H9 (cell line): ENCODE measurements at regions not wholly inside any gene's neighbourhood (a gene's known extent, or its start where the extent isn't known, plus 50 kb on each side); places are given as distances from the start of the nearest gene placed in this dataset.

Source experiments
- DNase-seq: peaks from one replicate; pipeline ENCODE4 v3.0.0-alpha.2; 2017
- H2AFZ ChIP-seq: one replicate; pipeline ENCODE4 v1.6.1; 2013; ENCODE audit warnings: mild to moderate bottlenecking, low read length, control low read depth, moderate library complexity
- H2AK5ac ChIP-seq: 2 replicates; pipeline ENCODE4 v1.6.1; 2013; ENCODE audit warnings: low read length, control low read depth, mixed read lengths; ENCODE audit not compliant: insufficient read length
- H2BK120ac ChIP-seq: one replicate; pipeline ENCODE4 v1.6.1; 2013; ENCODE audit warnings: low read depth, mild to moderate bottlenecking, low read length, control low read depth, inconsistent platforms; ENCODE audit not compliant: poor library complexity, severe bottlenecking
- H2BK12ac ChIP-seq: 2 replicates; pipeline ENCODE4 v1.6.1; 2013; ENCODE audit warnings: low read length, control low read depth, mixed read lengths, low read depth; ENCODE audit not compliant: insufficient read length
- H2BK15ac ChIP-seq: 2 replicates; pipeline ENCODE4 v1.6.1; 2013; ENCODE audit warnings: low read depth, low read length, control low read depth
- H2BK20ac ChIP-seq: one replicate; pipeline ENCODE4 v1.6.1; 2013; ENCODE audit warnings: low read depth, mild to moderate bottlenecking, low read length, control low read depth, inconsistent platforms; ENCODE audit not compliant: poor library complexity, severe bottlenecking
- H2BK5ac ChIP-seq: 2 replicates; pipeline ENCODE4 v1.6.1; 2013; ENCODE audit warnings: low read length, control low read depth, mixed read lengths; ENCODE audit not compliant: insufficient read length
- H3K14ac ChIP-seq: 2 replicates; pipeline ENCODE4 v1.6.1; 2013; ENCODE audit warnings: low read length, control low read depth; ENCODE audit not compliant: insufficient read depth
- H3K18ac ChIP-seq: 2 replicates; pipeline ENCODE4 v1.6.1; 2013; ENCODE audit warnings: low read depth, mild to moderate bottlenecking, mixed read lengths, low read length, control low read depth; ENCODE audit not compliant: insufficient read length
- H3K23ac ChIP-seq: 2 replicates; pipeline ENCODE4 v1.6.1; 2013; ENCODE audit warnings: low read length, control low read depth, mixed read lengths, low read depth; ENCODE audit not compliant: insufficient read length
- H3K23me2 ChIP-seq: 2 replicates; pipeline ENCODE4 v1.6.1; 2013; ENCODE audit warnings: low read depth, mild to moderate bottlenecking, mixed read lengths, low read length, control low read depth; ENCODE audit not compliant: insufficient read length, poor library complexity, severe bottlenecking
- H3K27ac ChIP-seq: 2 replicates; pipeline ENCODE4 v1.5.1; 2013; ENCODE audit warnings: low read length, control low read depth, mixed read lengths, low read depth; ENCODE audit not compliant: insufficient read length
- H3K27me3 ChIP-seq: 2 replicates; pipeline ENCODE4 v1.6.1; 2013; ENCODE audit warnings: low read length, control low read depth, inconsistent platforms; ENCODE audit not compliant: insufficient read depth
- H3K4ac ChIP-seq: 2 replicates; pipeline ENCODE4 v1.6.1; 2013; ENCODE audit warnings: low read depth, mild to moderate bottlenecking, control low read depth, inconsistent platforms, low read length, moderate library complexity
- H3K4me1 ChIP-seq: 2 replicates; pipeline ENCODE4 v1.6.1; 2013; ENCODE audit warnings: low read length, control low read depth, inconsistent platforms; ENCODE audit not compliant: insufficient read depth
- H3K4me2 ChIP-seq: 2 replicates; pipeline ENCODE4 v1.6.1; 2013; ENCODE audit warnings: low read length, control low read depth, mixed read lengths; ENCODE audit not compliant: insufficient read length, insufficient read depth
- H3K56ac ChIP-seq: 2 replicates; pipeline ENCODE4 v1.6.1; 2013; ENCODE audit warnings: low read depth, mild to moderate bottlenecking, mixed read lengths, low read length, control low read depth; ENCODE audit not compliant: insufficient read length
- H3K79me1 ChIP-seq: 2 replicates; pipeline ENCODE4 v1.6.1; 2013; ENCODE audit warnings: low read depth, mild to moderate bottlenecking, moderate library complexity, low read length, control low read depth, inconsistent platforms; ENCODE audit not compliant: insufficient read depth, poor library complexity, severe bottlenecking
- H3K79me2 ChIP-seq: 2 replicates; pipeline ENCODE4 v1.6.1; 2013; ENCODE audit warnings: low read length, control low read depth, inconsistent platforms; ENCODE audit not compliant: insufficient read depth
- H3K9ac ChIP-seq: 2 replicates; pipeline ENCODE4 v1.6.1; 2013; ENCODE audit warnings: low read length, control low read depth, mixed read lengths; ENCODE audit not compliant: insufficient read length; ENCODE audit errors: extremely low read depth
- H3K9me3 ChIP-seq: one replicate; pipeline ENCODE4 v1.6.1; 2013; ENCODE audit warnings: low read depth, low read length, inconsistent platforms; ENCODE audit not compliant: control insufficient read depth
- H3T11ph ChIP-seq: one replicate; pipeline ENCODE4 v1.6.1; 2013; ENCODE audit warnings: mild to moderate bottlenecking, low read length, control low read depth, inconsistent platforms
- H4K20me1 ChIP-seq: one replicate; pipeline ENCODE4 v1.6.1; 2013; ENCODE audit not compliant: control insufficient read depth, insufficient read length, insufficient read depth
- H4K5ac ChIP-seq: 2 replicates; pipeline ENCODE4 v1.6.1; 2013; ENCODE audit warnings: low read depth, mild to moderate bottlenecking, mixed read lengths, low read length, control low read depth; ENCODE audit not compliant: insufficient read length
- H4K8ac ChIP-seq: replicated peaks from 2 replicates; pipeline ENCODE4 v1.6.1; 2013; ENCODE audit warnings: low read length, control low read depth, mixed read lengths, low read depth; ENCODE audit not compliant: insufficient read length
- H4K91ac ChIP-seq: 2 replicates; pipeline ENCODE4 v1.6.1; 2013; ENCODE audit warnings: low read depth, mild to moderate bottlenecking, moderate library complexity, mixed read lengths, low read length, control low read depth; ENCODE audit not compliant: insufficient read length
- H3K27ac Mint-ChIP-seq, 3 experiments: 2 replicates in 2 of 3; 3 replicates in 1 of 3; pipeline ENCODE4 v1.8.0; 2020 to 2021; ENCODE audit warnings: mixed read lengths in 3 of 3, mild to moderate bottlenecking in 1 of 3, moderate library complexity in 1 of 3
- H3K27me3 Mint-ChIP-seq: 2 replicates; pipeline ENCODE4 v1.8.0; 2021; ENCODE audit warnings: low read depth, mild to moderate bottlenecking, moderate library complexity, mixed read lengths
- H3K36me3 Mint-ChIP-seq, 3 experiments: 2 replicates in 2 of 3; 3 replicates in 1 of 3; pipeline ENCODE4 v1.8.0; 2020 to 2021; ENCODE audit warnings: low read depth in 3 of 3, mixed read lengths in 3 of 3; ENCODE audit not compliant: insufficient read depth in 1 of 3
- H3K4me1 Mint-ChIP-seq, 2 experiments: 2 replicates each; pipeline ENCODE4 v1.8.0; 2020; ENCODE audit warnings: mixed read lengths in 2 of 2
- H3K4me3 Mint-ChIP-seq, 2 experiments: 2 replicates in 1 of 2; 3 replicates in 1 of 2; pipeline ENCODE4 v1.8.0; 2020 to 2021; ENCODE audit warnings: mild to moderate bottlenecking in 2 of 2, mixed read lengths in 2 of 2, moderate library complexity in 1 of 2
- H3K9me3 Mint-ChIP-seq, 2 experiments: 2 replicates in 1 of 2; 3 replicates in 1 of 2; pipeline ENCODE4 v1.8.0; 2020; ENCODE audit warnings: mild to moderate bottlenecking in 2 of 2, mixed read lengths in 2 of 2, moderate library complexity in 1 of 2
- CTCF ChIP-seq: fragments of 200-600 bp; sonication (generic); conservative IDR thresholded peaks from 3 replicates; pipeline ENCODE4 v1.8.0; 2021; ENCODE audit warnings: antibody characterized with exemption, mild to moderate bottlenecking
- WGBS: extraction: QIAGEN DNeasy Blood & Tissue Kit; methylation state at CpG from one replicate; pipeline ENCODE4 v1.1.7; 2013; ENCODE audit warnings: missing lambda C conversion rate, low lambda C conversion rate, mixed read lengths; ENCODE audit not compliant: insufficient read length; ENCODE audit errors: extremely low coverage; 5-methylcytosine and 5-hydroxymethylcytosine counted together

DNA sequence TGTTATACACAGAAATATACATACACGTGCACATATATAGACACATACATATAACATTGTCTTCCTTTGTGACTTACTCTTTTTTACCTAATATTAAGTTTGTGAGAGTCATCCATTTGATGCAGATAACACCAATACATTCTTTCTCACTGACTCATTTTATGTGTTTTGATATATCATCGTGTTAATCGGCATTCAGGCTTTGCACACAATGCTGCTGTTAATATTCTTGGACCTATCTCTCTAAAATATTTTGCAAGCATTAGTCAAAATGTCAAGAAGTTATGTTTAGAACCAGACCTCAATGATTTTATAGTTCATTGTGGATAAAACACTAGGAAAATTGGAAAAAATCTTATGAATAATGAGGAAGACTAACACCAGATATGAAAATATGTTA, 441.1 kb downstream of the LRATD1 start:
- no peak for DNase-seq
- WGBS: no CpG with 5 or more reads among the region's 3 CpGs
- no peak overlapping the region for H3T11ph ChIP-seq

More for the DNA sequence above, 441.1 kb downstream of the LRATD1 start:
- Histone ChIP-seq H3K27ac (no peak overlapping the region), H2AFZ (no peak overlapping the region), H3K9ac (no peak overlapping the region), H2BK5ac (no peak overlapping the region), H3K79me1 (no peaks in the 10 kb centered on the region), H3K4ac (no peak overlapping the region), H2BK15ac (no peak overlapping the region), H2BK20ac (no peak overlapping the region), H4K91ac (no peak overlapping the region), H3K56ac (no peak overlapping the region), H4K8ac (no peak overlapping the region), H3K14ac (no peak overlapping the region), H2BK120ac (no peak overlapping the region), H3K23ac (no peak overlapping the region), H2BK12ac (no peak overlapping the region), H3K27me3 (no peaks in the 10 kb centered on the region), H2AK5ac (no peak overlapping the region), H3K79me2 (no peaks in the 10 kb centered on the region), H4K20me1 (no peaks in the 10 kb centered on the region), H3K4me2 (no peak overlapping the region), H4K5ac (no peak overlapping the region), H3K23me2 (no peaks in the 10 kb centered on the region), H3K18ac (no peak overlapping the region), H3K4me1 (peaks cover 3% of the 10 kb centered on the region; the same call in 1 of the 2 replicates), H3K9me3 (no peaks in the 10 kb centered on the region)
- Mint-ChIP-seq H3K4me3 (no peak overlapping the region), H3K27ac (no peak overlapping the region), H3K9me3 (peaks cover 0 to 2% of the 10 kb centered on the region in 2 experiments; a peak in 1 of 5 replicates), H3K36me3 (no peaks in the 10 kb centered on the region), H3K4me1 (peaks cover 20 to 22% of the 10 kb centered on the region in 2 experiments), H3K27me3 (no peaks in the 10 kb centered on the region; the same call in 1 of the 2 replicates)
- no peak for TF ChIP-seq CTCF
